Esophagus squamous epithelium (tissue), 5 donors: ENCODE measurements at regions not wholly inside any gene's neighbourhood (a gene's known extent, or its start where the extent isn't known, plus 50 kb on each side); places are given as distances from the start of the nearest gene placed in this dataset.
"Not testable (repeated sequence)": the region's sequence is repeated elsewhere in the genome, so short reads cannot be mapped to it uniquely, and the experiment has no call there.

Experiments used
- DNase-seq: peaks from one replicate; lab custom pipeline; 2025; lab: John Stamatoyannopoulos, UW
- H3K27ac ChIP-seq, 4 donors: fragments of 200-600 bp; sonication (generic); one replicate each; pipeline ENCODE4 v1.5.1; 2016 to 2019; ENCODE audit warnings: mild to moderate bottlenecking in 1 of 4
- H3K27me3 ChIP-seq, 4 donors: fragments of 200-600 bp; sonication (generic); 1 replicate in 3 of 4; 2 replicates in 1 of 4; pipeline versions ENCODE4 v1.5.1 to v1.6.0; 2017 to 2021; ENCODE audit warnings: antibody characterized with exemption in 1 of 4
- H3K36me3 ChIP-seq, 3 donors: fragments of 200-600 bp; sonication (generic); one replicate each; pipeline ENCODE4 v1.5.1; 2016 to 2019
- H3K4me1 ChIP-seq, 3 donors: fragments of 200-600 bp; sonication (generic); one replicate each; pipeline ENCODE4 v1.5.1; 2017 to 2019
- H3K4me3 ChIP-seq, 4 donors: fragments of 200-600 bp; sonication (generic); 1 replicate in 3 of 4; 2 replicates in 1 of 4; pipeline ENCODE4 v1.5.1; 2016 to 2019; ENCODE audit warnings: mild to moderate bottlenecking in 2 of 4, moderate library complexity in 1 of 4
- H3K9me3 ChIP-seq, 3 donors: fragments of 200-600 bp; sonication (generic); one replicate each; pipeline ENCODE4 v1.5.1; 2016 to 2019
- POLR2A ChIP-seq, 4 donors: fragments of 450-650 bp; IDR thresholded peaks; one replicate each; pipeline ENCODE4 v1.6.1; 2017; ENCODE audit warnings: antibody characterized with exemption in 4 of 4, mild to moderate bottlenecking in 4 of 4, moderate library complexity in 3 of 4
- WGBS, 2 donors: methylation state at CpG; one replicate each; pipeline ENCODE4 v1.1.5; 2018; 5-methylcytosine and 5-hydroxymethylcytosine counted together
- intact Hi-C: fragments of 100-400 bp; cut with DNase I; formaldehyde crosslinking; loops from one replicate; pipeline ENCODE4 v1.15.0; 2022
- TF ChIP-seq, protein P1 (sequence below), 6 experiments: fragments of 450-650 bp in 4 of 6; fragments of 200-600 bp in 2 of 6; sonication (generic) in 2 of 6; IDR thresholded peaks; one replicate each; pipeline ENCODE4 v1.5.1; 2016 to 2019; ENCODE audit warnings: antibody characterized with exemption in 6 of 6, mild to moderate bottlenecking in 4 of 6, moderate library complexity in 4 of 6
- donor health status: DM: yes; HTN: yes; CAD: no.

DNA sequence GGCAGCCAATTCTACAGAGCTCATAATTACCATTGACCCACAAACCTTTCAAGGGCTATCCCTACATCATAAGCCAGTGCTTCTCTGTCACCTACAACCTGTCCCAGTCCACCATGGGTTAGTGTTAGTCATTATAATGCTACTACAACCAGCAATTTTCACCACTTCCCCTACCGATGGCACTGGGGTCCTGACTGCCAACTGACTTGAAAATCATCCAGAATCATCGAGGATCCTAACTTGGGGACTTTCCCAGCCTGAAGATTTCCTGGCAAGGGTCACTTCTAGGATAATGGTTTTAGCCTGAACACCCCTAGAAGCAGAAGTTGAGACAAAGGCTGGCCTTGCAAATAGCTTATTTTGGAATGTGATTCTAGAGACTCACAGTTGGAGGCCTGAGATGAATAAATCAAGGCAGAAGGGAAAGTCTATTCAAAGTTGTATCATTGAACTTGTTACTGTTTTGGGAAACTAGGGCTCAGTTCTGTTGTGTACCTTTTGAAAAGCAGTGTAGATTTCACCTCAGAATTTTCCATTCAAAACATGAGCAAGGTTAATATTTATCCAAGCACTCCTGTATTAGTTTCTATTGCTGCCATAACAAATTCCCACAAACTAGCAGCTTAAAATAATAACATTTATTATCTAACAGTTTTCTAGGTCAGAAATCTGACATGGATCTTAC lies 633.0 kb downstream of the LRRC70 start:
- Histone ChIP-seq H3K27me3 (no peaks in the 10 kb centered on the region), H3K36me3 (no peaks in the 10 kb centered on the region), H3K9me3 (no peaks in the 10 kb centered on the region), H3K4me1 (no peaks in the 10 kb centered on the region), H3K4me3 (no peak overlapping the region), H3K27ac (no peak overlapping the region)
- DNase-seq = no peak
- 35% methylated on average over 2 of the region's 2 CpGs for WGBS, 2 donors
- intact Hi-C loops = no loop called here
- TF ChIP-seq, protein P1, sequence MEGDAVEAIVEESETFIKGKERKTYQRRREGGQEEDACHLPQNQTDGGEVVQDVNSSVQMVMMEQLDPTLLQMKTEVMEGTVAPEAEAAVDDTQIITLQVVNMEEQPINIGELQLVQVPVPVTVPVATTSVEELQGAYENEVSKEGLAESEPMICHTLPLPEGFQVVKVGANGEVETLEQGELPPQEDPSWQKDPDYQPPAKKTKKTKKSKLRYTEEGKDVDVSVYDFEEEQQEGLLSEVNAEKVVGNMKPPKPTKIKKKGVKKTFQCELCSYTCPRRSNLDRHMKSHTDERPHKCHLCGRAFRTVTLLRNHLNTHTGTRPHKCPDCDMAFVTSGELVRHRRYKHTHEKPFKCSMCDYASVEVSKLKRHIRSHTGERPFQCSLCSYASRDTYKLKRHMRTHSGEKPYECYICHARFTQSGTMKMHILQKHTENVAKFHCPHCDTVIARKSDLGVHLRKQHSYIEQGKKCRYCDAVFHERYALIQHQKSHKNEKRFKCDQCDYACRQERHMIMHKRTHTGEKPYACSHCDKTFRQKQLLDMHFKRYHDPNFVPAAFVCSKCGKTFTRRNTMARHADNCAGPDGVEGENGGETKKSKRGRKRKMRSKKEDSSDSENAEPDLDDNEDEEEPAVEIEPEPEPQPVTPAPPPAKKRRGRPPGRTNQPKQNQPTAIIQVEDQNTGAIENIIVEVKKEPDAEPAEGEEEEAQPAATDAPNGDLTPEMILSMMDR (IDR thresholded peaks at IDR 0.05) = no peak
- no peak for TF ChIP-seq POLR2A (IDR thresholded peaks at IDR 0.05)

DNA sequence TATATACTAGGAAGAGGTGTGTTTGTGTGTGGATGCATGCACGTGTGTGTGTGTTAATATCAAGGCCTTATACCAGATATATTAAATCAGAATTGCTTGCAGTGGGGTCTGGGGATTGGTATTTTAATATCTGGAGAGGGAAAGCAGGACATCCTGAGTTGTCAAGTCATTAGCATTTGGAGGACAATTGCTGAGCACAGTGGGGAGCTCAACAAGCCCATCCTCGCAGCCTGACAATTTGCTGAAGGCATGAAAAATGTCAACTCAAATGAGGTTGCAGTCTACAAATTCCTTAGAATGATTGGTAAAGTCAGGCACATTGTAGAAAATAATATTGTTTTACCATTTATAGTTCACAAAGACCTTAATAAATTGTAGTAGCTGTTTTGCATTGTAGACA lies 627.4 kb downstream of the LRRC70 start:
- no peaks in the 10 kb centered on the region for H3K4me1 ChIP-seq
- no peaks in the 10 kb centered on the region for H3K27me3 ChIP-seq
- DNase-seq = no peak
- no peaks in the 10 kb centered on the region for H3K36me3 ChIP-seq
- no peak overlapping the region for H3K4me3 ChIP-seq
- H3K27ac ChIP-seq = no peak overlapping the region
- TF ChIP-seq, protein P1 (IDR thresholded peaks at IDR 0.05) = no peak
- TF ChIP-seq POLR2A (IDR thresholded peaks at IDR 0.05) = no peak
- 48 to 53% methylated on average over 2 of the region's 2 CpGs for WGBS, 2 donors
- no peaks in the 10 kb centered on the region for H3K9me3 ChIP-seq
- intact Hi-C loops = no loop called here

DNA sequence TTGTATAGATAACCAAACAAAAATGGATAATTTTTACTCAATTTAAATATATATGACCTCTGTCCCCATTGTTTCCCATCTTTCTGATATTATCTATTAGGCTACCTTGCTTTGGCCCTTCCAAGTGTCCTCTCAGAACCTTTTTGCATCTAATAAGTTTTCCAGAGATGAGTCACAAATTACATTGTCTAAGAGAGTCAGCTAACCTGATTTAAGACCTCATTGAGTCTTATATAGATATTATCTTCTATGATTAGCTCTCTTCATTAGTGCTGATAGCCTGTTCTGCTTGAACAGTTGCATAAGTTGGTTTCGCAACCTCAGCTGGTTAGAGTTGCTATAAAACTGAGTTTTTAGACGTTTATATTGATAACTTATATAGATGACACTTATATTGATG lies 623.1 kb downstream of the LRRC70 start:
- Histone ChIP-seq H3K27me3 (no peaks in the 10 kb centered on the region), H3K9me3 (no peaks in the 10 kb centered on the region), H3K27ac (no peak overlapping the region), H3K36me3 (no peaks in the 10 kb centered on the region), H3K4me1 (no peaks in the 10 kb centered on the region), H3K4me3 (no peak overlapping the region)
- no peak for DNase-seq
- TF ChIP-seq POLR2A (IDR thresholded peaks at IDR 0.05) = no peak
- TF ChIP-seq, protein P1 (IDR thresholded peaks at IDR 0.05) = no peak
- WGBS, 2 donors = 54 to 59% methylated on average over 2 of the region's 2 CpGs
- intact Hi-C loops = no loop called here

GRCh38 chr5:63194126-63194525 lies 615.5 kb downstream of the LRRC70 start:
- no peaks in the 10 kb centered on the region for H3K36me3 ChIP-seq
- intact Hi-C loops = no loop called here
- no peaks in the 10 kb centered on the region for H3K4me1 ChIP-seq
- no peak overlapping the region for H3K27ac ChIP-seq
- no peaks in the 10 kb centered on the region for H3K27me3 ChIP-seq
- no peak for DNase-seq
- H3K9me3 ChIP-seq = no peaks in the 10 kb centered on the region
- no peak overlapping the region for H3K4me3 ChIP-seq
- WGBS, 2 donors = 60 to 73% methylated on average over 3 of the region's 3 CpGs
- TF ChIP-seq, protein P1 (IDR thresholded peaks at IDR 0.05) = no peak

- H3K36me3 ChIP-seq, H3K4me1 ChIP-seq, H3K27ac ChIP-seq, H3K27me3 ChIP-seq, H3K4me3 ChIP-seq, intact Hi-C loops, H3K9me3 ChIP-seq, DNase-seq: not testable (repeated sequence)
- 93 to 100% methylated on average over 1 of the region's 1 CpG for WGBS, 2 donors
Measured at GRCh38 chr5:63180190-63180589, 601.6 kb downstream of the LRRC70 start.

GRCh38 chr5:63175850-63176249 lies 597.2 kb downstream of the LRRC70 start:
- 87 to 92% methylated on average over 3 to 4 of the region's 5 CpGs for WGBS, 2 donors
- Histone ChIP-seq H3K27ac (no peak overlapping the region), H3K36me3 (no peaks in the 10 kb centered on the region), H3K4me1 (no peaks in the 10 kb centered on the region), H3K27me3 (no peaks in the 10 kb centered on the region), H3K9me3 (no peaks in the 10 kb centered on the region), H3K4me3 (no peak overlapping the region)
- intact Hi-C loops = no loop called here
- TF ChIP-seq, protein P1 (IDR thresholded peaks at IDR 0.05) = no peak
- no peak for TF ChIP-seq POLR2A (IDR thresholded peaks at IDR 0.05)
- DNase-seq = no peak
